ENCODE measurements at regions not wholly inside any gene's neighbourhood (a gene's known extent, or its start where the extent isn't known, plus 50 kb on each side); places are given as distances from the start of the nearest gene placed in this dataset.

DNA sequence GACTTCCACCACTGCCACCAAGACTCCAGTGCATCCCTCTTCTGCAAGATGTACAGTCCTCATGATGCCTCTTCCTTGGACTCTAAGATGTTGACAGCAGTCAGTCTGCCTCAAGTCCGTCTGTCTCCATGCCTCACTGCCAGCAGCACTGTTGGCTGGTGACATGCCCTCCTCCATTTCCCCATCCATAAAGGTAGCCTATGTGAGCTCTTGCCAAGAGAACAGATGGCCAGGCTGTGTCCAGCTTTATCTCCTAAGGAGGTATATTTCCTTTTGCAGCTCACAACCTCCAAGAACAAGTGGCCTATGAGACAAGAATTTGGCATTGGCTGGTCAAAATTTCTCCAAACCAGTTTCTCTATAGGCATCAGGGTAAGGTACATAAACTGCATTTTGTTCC, 149.3 kb upstream of the HNRNPA3 start:
- TF ChIP-seq EGR1 (IDR thresholded peaks at IDR 0.05) (no peak), CEBPB (IDR thresholded peaks at IDR 0.05) (no peak), TCF12 (IDR thresholded peaks at IDR 0.05; ENCODE audit: low read depth) (no peak), EP300 (IDR thresholded peaks at IDR 0.05; ENCODE audit: borderline replicate concordance) (no peak), TAF1 (IDR thresholded peaks at IDR 0.05; ENCODE audit: low read depth) (no peak), FOXM1 (IDR thresholded peaks at IDR 0.05; ENCODE audit: borderline replicate concordance, low read depth) (no peak), MAX (IDR thresholded peaks at IDR 0.05) (no peak), CREB1 (IDR thresholded peaks at IDR 0.05; ENCODE audit: low read depth) (no peak), TEAD4 (IDR thresholded peaks at IDR 0.05) (no peak), RAD21 (IDR thresholded peaks at IDR 0.05; ENCODE audit: low read depth) (no peak)

DNA sequence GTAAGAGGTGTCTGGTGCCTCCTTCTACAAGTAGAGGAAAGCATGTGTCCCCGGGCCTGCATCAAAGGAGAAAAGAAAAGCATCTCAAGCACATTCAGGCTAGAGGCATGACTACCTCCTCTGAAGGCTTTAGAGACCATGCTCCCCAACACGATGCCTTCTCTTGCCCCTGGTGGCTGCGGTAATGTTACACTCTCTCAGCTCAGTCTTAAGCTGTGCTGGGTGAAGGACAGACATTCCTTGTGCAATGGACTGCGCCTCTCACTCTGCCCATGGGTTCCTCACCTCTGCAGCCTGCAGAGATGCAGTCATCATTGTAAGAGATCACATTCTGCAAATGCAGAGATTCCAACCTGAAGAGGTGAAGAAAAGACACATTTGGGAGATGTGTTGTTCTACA, 148.2 kb upstream of the HNRNPA3 start:
- TF ChIP-seq REST (IDR thresholded peaks at IDR 0.05; ENCODE audit: low read depth) = no peak
- no peak for TF ChIP-seq RAD21 (IDR thresholded peaks at IDR 0.05; ENCODE audit: low read depth)
- TF ChIP-seq YY1 (IDR thresholded peaks at IDR 0.05; ENCODE audit: low read depth) = no peak
- no peak for TF ChIP-seq CEBPB (IDR thresholded peaks at IDR 0.05)
- no peak for TF ChIP-seq EGR1 (IDR thresholded peaks at IDR 0.05)
- TF ChIP-seq MAX (IDR thresholded peaks at IDR 0.05) = no peak
- no peak for TF ChIP-seq TAF1 (IDR thresholded peaks at IDR 0.05; ENCODE audit: low read depth)
- no peak for TF ChIP-seq EP300 (IDR thresholded peaks at IDR 0.05; ENCODE audit: borderline replicate concordance)
- no peak for TF ChIP-seq TEAD4 (IDR thresholded peaks at IDR 0.05)
- TF ChIP-seq USF1 (IDR thresholded peaks at IDR 0.05) = no peak
- TF ChIP-seq CREB1 (IDR thresholded peaks at IDR 0.05; ENCODE audit: low read depth) = no peak
- no peak for TF ChIP-seq ZBTB7A (IDR thresholded peaks at IDR 0.05; ENCODE audit: low read depth)
- TF ChIP-seq NFIC (IDR thresholded peaks at IDR 0.05) = no peak
- no peak for TF ChIP-seq TCF12 (IDR thresholded peaks at IDR 0.05; ENCODE audit: low read depth)
- no peak for TF ChIP-seq FOXM1 (IDR thresholded peaks at IDR 0.05; ENCODE audit: borderline replicate concordance, low read depth)

DNA sequence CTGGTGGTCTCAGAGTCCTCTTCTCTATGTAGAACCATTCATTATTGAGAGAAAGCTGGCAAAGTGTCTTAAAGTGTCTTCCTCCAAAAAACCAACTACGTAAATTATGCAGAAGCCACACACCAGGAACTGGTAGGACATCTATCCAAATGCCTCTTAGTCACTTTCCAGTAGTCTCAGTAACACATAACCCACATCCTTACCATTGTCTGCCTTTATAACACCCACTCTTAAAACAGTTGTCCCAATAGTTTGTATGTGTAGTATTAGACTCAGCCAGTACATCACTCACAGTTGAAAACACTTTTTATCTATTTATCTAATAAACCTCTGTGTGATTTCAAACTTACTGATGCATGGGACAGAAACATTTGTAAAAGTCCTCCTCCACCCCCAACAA, 143.6 kb upstream of the HNRNPA3 start:
- TF ChIP-seq YY1 (IDR thresholded peaks at IDR 0.05; ENCODE audit: low read depth) = no peak
- no peak for TF ChIP-seq NFIC (IDR thresholded peaks at IDR 0.05)
- no peak for TF ChIP-seq EGR1 (IDR thresholded peaks at IDR 0.05)
- TF ChIP-seq EP300 (IDR thresholded peaks at IDR 0.05; ENCODE audit: borderline replicate concordance) = no peak
- TF ChIP-seq MAX (IDR thresholded peaks at IDR 0.05) = no peak
- TF ChIP-seq CEBPB (IDR thresholded peaks at IDR 0.05) = no peak

GRCh38 chr2:177072090-177072489, 140.5 kb upstream of the HNRNPA3 start:
- TF ChIP-seq CREB1 (IDR thresholded peaks at IDR 0.05; ENCODE audit: low read depth) (no peak), USF1 (IDR thresholded peaks at IDR 0.05) (no peak), ZBTB7A (IDR thresholded peaks at IDR 0.05; ENCODE audit: low read depth) (no peak), REST (IDR thresholded peaks at IDR 0.05; ENCODE audit: low read depth) (no peak), EGR1 (IDR thresholded peaks at IDR 0.05) (no peak), TAF1 (IDR thresholded peaks at IDR 0.05; ENCODE audit: low read depth) (no peak), FOXM1 (IDR thresholded peaks at IDR 0.05; ENCODE audit: borderline replicate concordance, low read depth) (no peak), RAD21 (IDR thresholded peaks at IDR 0.05; ENCODE audit: low read depth) (no peak), YY1 (IDR thresholded peaks at IDR 0.05; ENCODE audit: low read depth) (no peak), EP300 (IDR thresholded peaks at IDR 0.05; ENCODE audit: borderline replicate concordance) (no peak), TCF12 (IDR thresholded peaks at IDR 0.05; ENCODE audit: low read depth) (no peak), MAX (IDR thresholded peaks at IDR 0.05) (no peak), TEAD4 (IDR thresholded peaks at IDR 0.05) (no peak), CEBPB (IDR thresholded peaks at IDR 0.05) (no peak)

DNA sequence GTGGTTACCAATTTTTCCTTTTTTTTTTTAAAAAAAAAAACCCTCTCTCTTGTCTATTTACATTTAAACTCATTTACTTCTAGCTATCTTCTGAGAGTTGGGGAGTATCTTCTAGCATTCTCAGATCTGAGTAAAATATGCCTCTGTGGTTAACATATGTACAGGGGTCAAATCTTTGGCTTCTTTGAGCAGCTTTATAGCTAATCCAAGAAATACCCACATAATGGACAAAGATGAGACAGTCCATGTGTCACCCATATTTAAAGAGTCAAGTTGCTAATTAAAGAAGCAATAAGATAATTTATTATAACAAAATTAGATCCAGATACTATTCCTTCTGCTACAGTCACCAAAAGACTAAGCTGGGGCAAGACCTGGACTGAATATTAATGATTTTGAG, 139.0 kb upstream of the HNRNPA3 start:
- no peak for TF ChIP-seq REST (IDR thresholded peaks at IDR 0.05; ENCODE audit: low read depth)
- TF ChIP-seq TAF1 (IDR thresholded peaks at IDR 0.05; ENCODE audit: low read depth) = no peak
- TF ChIP-seq CREB1 (IDR thresholded peaks at IDR 0.05; ENCODE audit: low read depth) = no peak
- no peak for TF ChIP-seq TEAD4 (IDR thresholded peaks at IDR 0.05)
- TF ChIP-seq RAD21 (IDR thresholded peaks at IDR 0.05; ENCODE audit: low read depth) = no peak
- no peak for TF ChIP-seq MAX (IDR thresholded peaks at IDR 0.05)
- TF ChIP-seq EGR1 (IDR thresholded peaks at IDR 0.05) = no peak
- no peak for TF ChIP-seq YY1 (IDR thresholded peaks at IDR 0.05; ENCODE audit: low read depth)
- TF ChIP-seq FOXM1 (IDR thresholded peaks at IDR 0.05; ENCODE audit: borderline replicate concordance, low read depth) = no peak
- TF ChIP-seq EP300 (IDR thresholded peaks at IDR 0.05; ENCODE audit: borderline replicate concordance) = no peak
- no peak for TF ChIP-seq ZBTB7A (IDR thresholded peaks at IDR 0.05; ENCODE audit: low read depth)
- no peak for TF ChIP-seq CEBPB (IDR thresholded peaks at IDR 0.05)
